ENCODE measurements at regions not wholly inside any gene's neighbourhood (a gene's known extent, or its start where the extent isn't known, plus 50 kb on each side); places are given as distances from the start of the nearest gene placed in this dataset.

- in situ Hi-C loops (cut with HindIII; ENCODE audit: low pct_unique_long_range_greater_than_20kb, low sequenced_read_pairs) (no loop called here), intact Hi-C loops (cut with micrococcal nuclease; ENCODE audit: unreplicated experiment) (no loop called here)
- POLR2A ChIA-PET: no interaction called here
- H3K27ac ChIP-seq (ENCODE audit: low read length): no peak overlapping the region
- no peaks in the 10 kb centered on the region; the same call in 1 of the 2 replicates for H3K27me3 ChIP-seq (ENCODE audit: control insufficient read depth, insufficient read depth, low read length)
- BruUV-seq (replicated peaks): no TSS peak
- H3K9me3 ChIP-seq (ENCODE audit: control insufficient read depth, insufficient read depth, low read depth, low read length): no peaks in the 10 kb centered on the region
- CTCF ChIA-PET: no interaction called here
- DNase-seq (ENCODE audit: low read depth, low spot score): no peak
- no peak for TF ChIP-seq CTCF (IDR thresholded peaks at IDR 0.05)
- no peak for TF ChIP-seq REST (IDR thresholded peaks at IDR 0.05; ENCODE audit: insufficient read depth in 1 of 2, low read depth in 2 of 2, low read length in 1 of 2)
- no peak for TF ChIP-seq POLR2AphosphoS5 (IDR thresholded peaks at IDR 0.05; ENCODE audit: low read depth, low read length)
- no peak for TF ChIP-seq TCF7L2 (IDR thresholded peaks at IDR 0.05; ENCODE audit: low read depth, low read length)
- TF ChIP-seq SIN3A (IDR thresholded peaks at IDR 0.05; ENCODE audit: borderline replicate concordance, insufficient read depth, low read depth, low read length): no peak
- no peak for ATAC-seq
- no peaks in the 10 kb centered on the region for H3K4me1 ChIP-seq (ENCODE audit: control insufficient read depth, insufficient read depth, low read length)
- no peaks in the 10 kb centered on the region for H3K36me3 ChIP-seq (ENCODE audit: control insufficient read depth, insufficient read depth, low read length)
- no peak overlapping the region for H3K4me3 ChIP-seq (ENCODE audit: low read depth in 2 of 2, low read length in 2 of 2)
Measured at GRCh38 chr5:2904956-2905355, 153.5 kb upstream of the IRX2 start.

GRCh38 chr5:2904399-2904798 lies 152.9 kb upstream of the IRX2 start:
- Histone ChIP-seq H3K4me1 (ENCODE audit: control insufficient read depth, insufficient read depth, low read length) (no peaks in the 10 kb centered on the region), H3K36me3 (ENCODE audit: control insufficient read depth, insufficient read depth, low read length) (no peaks in the 10 kb centered on the region), H3K4me3 (ENCODE audit: low read depth in 2 of 2, low read length in 2 of 2) (no peak overlapping the region), H3K27me3 (ENCODE audit: control insufficient read depth, insufficient read depth, low read length) (no peaks in the 10 kb centered on the region), H3K9me3 (ENCODE audit: control insufficient read depth, insufficient read depth, low read depth, low read length) (no peaks in the 10 kb centered on the region), H3K27ac (ENCODE audit: low read length) (no peak overlapping the region)
- ATAC-seq: no peak
- DNase-seq (ENCODE audit: low read depth, low spot score): no peak
- intact Hi-C loops (cut with micrococcal nuclease; ENCODE audit: unreplicated experiment) (no loop called here), in situ Hi-C loops (cut with HindIII; ENCODE audit: low pct_unique_long_range_greater_than_20kb, low sequenced_read_pairs) (no loop called here)
- TF ChIP-seq POLR2AphosphoS5 (IDR thresholded peaks at IDR 0.05; ENCODE audit: low read depth, low read length): no peak
- no peak for TF ChIP-seq TCF7L2 (IDR thresholded peaks at IDR 0.05; ENCODE audit: low read depth, low read length)
- TF ChIP-seq REST (IDR thresholded peaks at IDR 0.05; ENCODE audit: insufficient read depth in 1 of 2, low read depth in 2 of 2, low read length in 1 of 2): no peak
- ChIA-PET POLR2A (no interaction called here), CTCF (no interaction called here)
- BruUV-seq (replicated peaks): no TSS peak

Data from Panc1 (cell line).